ENCODE measurements at regions not wholly inside any gene's neighbourhood (a gene's known extent, or its start where the extent isn't known, plus 50 kb on each side); places are given as distances from the start of the nearest gene placed in this dataset.

DNA sequence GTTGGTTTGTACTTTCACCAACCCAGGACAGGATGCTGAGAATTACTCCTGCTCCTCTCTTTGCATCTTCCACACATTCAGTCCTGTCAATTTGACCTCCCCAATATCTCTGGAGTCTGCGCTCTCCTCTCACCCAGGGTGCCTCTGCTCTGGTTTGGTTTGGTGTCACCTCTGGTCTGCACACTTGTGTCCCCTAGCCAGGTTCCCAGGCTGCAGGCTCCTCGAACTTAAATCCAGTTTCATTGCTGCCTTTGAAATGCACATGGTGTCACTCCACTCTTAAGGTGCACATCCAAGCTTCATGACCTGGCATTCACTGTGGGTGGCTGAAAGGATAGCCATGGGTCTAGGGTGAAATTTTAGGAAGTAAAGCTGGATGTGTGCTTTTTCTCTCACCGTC lies 271.6 kb downstream of the RPS24 start:
- no peak for TF ChIP-seq CTCF (IDR thresholded peaks at IDR 0.05)
- no peak for TF ChIP-seq POLR2A (IDR thresholded peaks at IDR 0.05)

Measured in right lobe of liver (tissue), 4 donors.